PC-9 (cell line): ENCODE measurements at regions not wholly inside any gene's neighbourhood (a gene's known extent, or its start where the extent isn't known, plus 50 kb on each side); places are given as distances from the start of the nearest gene placed in this dataset.
"Not testable (repeated sequence)": the region's sequence is repeated elsewhere in the genome, so short reads cannot be mapped to it uniquely, and the experiment has no call there.

ENCODE experiments used
- EZH2 ChIP-seq: fragments of 200-600 bp; sonication (generic); IDR thresholded peaks from 2 replicates; pipeline ENCODE4 v1.8.0; 2017; ENCODE audit warnings: antibody characterized with exemption, low read depth
- TF ChIP-seq, protein P1 (sequence below): fragments of 200-600 bp; sonication (generic); conservative IDR thresholded peaks from 2 replicates; pipeline ENCODE4 v1.6.1; 2017; ENCODE audit warnings: mixed run types, antibody characterized with exemption, mild to moderate bottlenecking, moderate library complexity

DNA sequence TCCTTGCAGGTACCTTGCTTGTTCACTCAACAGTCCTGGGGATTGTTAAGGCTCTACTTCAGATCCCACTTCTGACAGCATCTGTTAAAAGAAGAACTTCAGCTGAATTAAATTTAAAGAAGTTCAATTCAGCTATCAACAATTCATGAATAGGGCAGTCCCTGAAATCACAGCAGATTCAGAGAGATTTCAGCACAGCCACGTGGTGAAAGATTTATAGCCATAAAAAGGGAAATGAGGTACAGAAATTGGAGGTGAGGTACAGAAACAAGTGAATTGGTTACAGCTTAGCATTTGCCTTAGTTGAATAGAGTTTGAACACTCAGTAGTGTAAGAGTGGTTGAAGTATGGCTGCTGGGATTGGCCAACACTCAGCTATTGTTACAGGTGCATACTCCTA lies 1653.3 kb upstream of the DEFB115 start:
- TF ChIP-seq, protein P1, sequence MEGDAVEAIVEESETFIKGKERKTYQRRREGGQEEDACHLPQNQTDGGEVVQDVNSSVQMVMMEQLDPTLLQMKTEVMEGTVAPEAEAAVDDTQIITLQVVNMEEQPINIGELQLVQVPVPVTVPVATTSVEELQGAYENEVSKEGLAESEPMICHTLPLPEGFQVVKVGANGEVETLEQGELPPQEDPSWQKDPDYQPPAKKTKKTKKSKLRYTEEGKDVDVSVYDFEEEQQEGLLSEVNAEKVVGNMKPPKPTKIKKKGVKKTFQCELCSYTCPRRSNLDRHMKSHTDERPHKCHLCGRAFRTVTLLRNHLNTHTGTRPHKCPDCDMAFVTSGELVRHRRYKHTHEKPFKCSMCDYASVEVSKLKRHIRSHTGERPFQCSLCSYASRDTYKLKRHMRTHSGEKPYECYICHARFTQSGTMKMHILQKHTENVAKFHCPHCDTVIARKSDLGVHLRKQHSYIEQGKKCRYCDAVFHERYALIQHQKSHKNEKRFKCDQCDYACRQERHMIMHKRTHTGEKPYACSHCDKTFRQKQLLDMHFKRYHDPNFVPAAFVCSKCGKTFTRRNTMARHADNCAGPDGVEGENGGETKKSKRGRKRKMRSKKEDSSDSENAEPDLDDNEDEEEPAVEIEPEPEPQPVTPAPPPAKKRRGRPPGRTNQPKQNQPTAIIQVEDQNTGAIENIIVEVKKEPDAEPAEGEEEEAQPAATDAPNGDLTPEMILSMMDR: not testable (repeated sequence)
- not testable (repeated sequence) for TF ChIP-seq EZH2
